Mesenchymal stem cell (in vitro differentiated cells and primary cell): ENCODE measurements at regions not wholly inside any gene's neighbourhood (a gene's known extent, or its start where the extent isn't known, plus 50 kb on each side); places are given as distances from the start of the nearest gene placed in this dataset.
A peak's percentile ranks its signal among the peaks of the same experiment; 100 is the strongest.
"Not testable (repeated sequence)": the region's sequence is repeated elsewhere in the genome, so short reads cannot be mapped to it uniquely, and the experiment has no call there.

Experiments used
- DNase-seq: peaks from one replicate; pipeline ENCODE4 v3.0.0-alpha.2; 2013
- H2AFZ ChIP-seq: one replicate; pipeline ENCODE4 v1.6.1; 2013; ENCODE audit warnings: low read depth, mild to moderate bottlenecking, control low read depth, inconsistent platforms, low read length, moderate library complexity
- H2AK5ac ChIP-seq: 2 replicates; pipeline ENCODE4 v1.6.1; 2013; ENCODE audit warnings: low read length, moderate library complexity, mild to moderate bottlenecking, inconsistent platforms; ENCODE audit not compliant: severe bottlenecking
- H2BK120ac ChIP-seq: one replicate; pipeline ENCODE4 v1.6.1; 2013; ENCODE audit warnings: low read depth, mild to moderate bottlenecking, inconsistent platforms, low read length, moderate library complexity
- H2BK12ac ChIP-seq, 2 experiments: one replicate each; pipeline ENCODE4 v1.6.1; 2013; ENCODE audit warnings: inconsistent platforms in 2 of 2, low read length in 2 of 2, mild to moderate bottlenecking in 2 of 2, moderate library complexity in 2 of 2, control low read depth in 1 of 2
- H2BK15ac ChIP-seq: one replicate; pipeline ENCODE4 v1.6.1; 2013; ENCODE audit warnings: mild to moderate bottlenecking, low read depth, inconsistent platforms; ENCODE audit not compliant: poor library complexity, severe bottlenecking
- H2BK5ac ChIP-seq: 2 replicates; pipeline ENCODE4 v1.6.1; 2013; ENCODE audit warnings: low read depth, mild to moderate bottlenecking, low read length, control low read depth, inconsistent platforms; ENCODE audit not compliant: poor library complexity, severe bottlenecking
- H3K14ac ChIP-seq, 2 experiments: one replicate each; pipeline ENCODE4 v1.6.1; 2013; ENCODE audit warnings: inconsistent platforms in 2 of 2, low read length in 2 of 2, control low read depth in 1 of 2, mild to moderate bottlenecking in 1 of 2, moderate library complexity in 1 of 2
- H3K18ac ChIP-seq, 2 experiments: one replicate each; pipeline ENCODE4 v1.6.1; 2013; ENCODE audit warnings: inconsistent platforms in 2 of 2, low read length in 2 of 2, control low read depth in 1 of 2, low read depth in 1 of 2, mild to moderate bottlenecking in 1 of 2
- H3K23ac ChIP-seq, 2 experiments: one replicate each; pipeline ENCODE4 v1.6.1; 2013; ENCODE audit warnings: inconsistent platforms in 2 of 2, low read length in 2 of 2, mild to moderate bottlenecking in 2 of 2, moderate library complexity in 2 of 2, control low read depth in 1 of 2
- H3K27ac ChIP-seq: 2 replicates; pipeline ENCODE4 v1.5.1; 2013; ENCODE audit warnings: mild to moderate bottlenecking, moderate library complexity, low read length, control low read depth, inconsistent platforms; ENCODE audit not compliant: poor library complexity, severe bottlenecking
- H3K27me3 ChIP-seq, 2 experiments: 2 replicates each; pipeline versions ENCODE4 v1.6.1 to v1.7.0; 2013; ENCODE audit warnings: low read length in 2 of 2, mild to moderate bottlenecking in 2 of 2, moderate library complexity in 2 of 2, control low read depth in 1 of 2, inconsistent platforms in 1 of 2; ENCODE audit not compliant: control insufficient read depth in 1 of 2, insufficient read depth in 1 of 2
- H3K36me3 ChIP-seq, 2 experiments: 2 replicates each; pipeline versions ENCODE4 v1.6.1 to v1.7.0; 2013; ENCODE audit warnings: low read length in 2 of 2, control low read depth in 1 of 2, inconsistent platforms in 1 of 2, low read depth in 1 of 2, mild to moderate bottlenecking in 1 of 2; ENCODE audit not compliant: insufficient read depth in 2 of 2, control insufficient read depth in 1 of 2
- H3K4ac ChIP-seq, 2 experiments: one replicate each; pipeline ENCODE4 v1.6.1; 2013; ENCODE audit warnings: inconsistent platforms in 2 of 2, low read length in 2 of 2, mild to moderate bottlenecking in 2 of 2, moderate library complexity in 2 of 2, control low read depth in 1 of 2, low read depth in 1 of 2
- H3K4me1 ChIP-seq: 2 replicates; pipeline ENCODE4 v1.6.1; 2013; ENCODE audit warnings: low read depth, low read length, control low read depth; ENCODE audit not compliant: control insufficient read depth, insufficient read depth
- H3K4me2 ChIP-seq: 2 replicates; pipeline ENCODE4 v1.6.1; 2013; ENCODE audit warnings: low read length, mild to moderate bottlenecking, inconsistent platforms; ENCODE audit not compliant: poor library complexity, severe bottlenecking
- H3K4me3 ChIP-seq, 2 experiments: 2 replicates each; pipeline versions ENCODE4 v1.5.1 to v1.7.0; 2013; ENCODE audit warnings: low read length in 2 of 2, mild to moderate bottlenecking in 2 of 2, control low read depth in 1 of 2, low read depth in 1 of 2; ENCODE audit not compliant: insufficient read depth in 1 of 2
- H3K79me1 ChIP-seq: replicated peaks from 2 replicates; pipeline ENCODE4 v1.6.1; 2013; ENCODE audit warnings: mild to moderate bottlenecking, control low read depth, low read length, inconsistent platforms; ENCODE audit not compliant: poor library complexity, severe bottlenecking
- H3K9ac ChIP-seq: 2 replicates; pipeline ENCODE4 v1.7.0; 2013; ENCODE audit warnings: mild to moderate bottlenecking, low read length, moderate library complexity
- H3K9me3 ChIP-seq: 2 replicates; pipeline ENCODE4 v1.7.0; 2013; ENCODE audit warnings: mild to moderate bottlenecking, low read length; ENCODE audit not compliant: control insufficient read depth
- H4K8ac ChIP-seq: one replicate; pipeline ENCODE4 v1.6.1; 2013; ENCODE audit warnings: inconsistent platforms, mild to moderate bottlenecking, low read length, moderate library complexity
- H4K91ac ChIP-seq: one replicate; pipeline ENCODE4 v1.6.1; 2013; ENCODE audit warnings: mild to moderate bottlenecking, low read length, inconsistent platforms
- WGBS: methylation state at CpG from one replicate; pipeline ENCODE4 v1.1.7; 2013; ENCODE audit warnings: mixed read lengths; 5-methylcytosine and 5-hydroxymethylcytosine counted together

- Histone ChIP-seq H3K9me3 (no peaks in the 10 kb centered on the region), H3K4me2 (no peak overlapping the region), H3K18ac (no peak overlapping the region), H3K79me1 (no peaks in the 10 kb centered on the region), H3K27me3 (peaks cover 0 to 13% of the 10 kb centered on the region in 2 experiments), H3K9ac (no peak overlapping the region), H3K27ac (no peak overlapping the region), H4K91ac (peak overlapping the region; percentile 53), H3K4me3 (no peak overlapping the region), H3K4ac (peak overlapping the region; percentile 46 to 60), H2AK5ac (no peak overlapping the region), H3K23ac (no peak overlapping the region), H2BK12ac (peak overlapping the region; percentile 79 to 89), H3K36me3 (no peaks in the 10 kb centered on the region), H2BK5ac (no peak overlapping the region), H4K8ac (peak overlapping the region; percentile 66), H2BK120ac (peak overlapping the region; percentile 4), H2AFZ (no peak overlapping the region), H3K4me1 (peaks cover 5% of the 10 kb centered on the region), H3K14ac (peak overlapping the region in 1 of 2 experiments; percentile 66), H2BK15ac (no peak overlapping the region)
- 50% methylated on average over 3 of the region's 3 CpGs for WGBS
- DNase-seq: peak; percentile 18
These were observed 182.8 kb downstream of the PSMG1 start for GRCh38 chr21:39000496-39000895.

GRCh38 chr21:38999161-38999560 is 184.1 kb downstream of the PSMG1 start:
- H3K9ac ChIP-seq: no peak overlapping the region
- H3K4me1 ChIP-seq: peaks cover under 1% of the 10 kb centered on the region
- H2BK5ac ChIP-seq: no peak overlapping the region
- no peak overlapping the region for H3K4me3 ChIP-seq
- no peaks in the 10 kb centered on the region for H3K36me3 ChIP-seq
- no peak overlapping the region for H3K27ac ChIP-seq
- no peaks in the 10 kb centered on the region for H3K79me1 ChIP-seq
- DNase-seq: peak; percentile 48
- H3K14ac ChIP-seq: no peak overlapping the region
- no peak overlapping the region for H4K91ac ChIP-seq
- H3K18ac ChIP-seq: no peak overlapping the region
- H3K4me2 ChIP-seq: no peak overlapping the region
- H2BK120ac ChIP-seq: no peak overlapping the region
- no peak overlapping the region for H2BK12ac ChIP-seq
- H3K4ac ChIP-seq: no peak overlapping the region
- no peak overlapping the region for H2AFZ ChIP-seq
- peaks cover 0 to 18% of the 10 kb centered on the region in 2 experiments for H3K27me3 ChIP-seq
- H4K8ac ChIP-seq: no peak overlapping the region
- H2AK5ac ChIP-seq: no peak overlapping the region
- no peak overlapping the region for H3K23ac ChIP-seq
- 84% methylated on average over 2 of the region's 3 CpGs for WGBS
- no peaks in the 10 kb centered on the region for H3K9me3 ChIP-seq
- H2BK15ac ChIP-seq: no peak overlapping the region

GRCh38 chr21:38998281-38998680 is 185.0 kb downstream of the PSMG1 start:
- not testable (repeated sequence) for H3K4me3 ChIP-seq, H3K18ac ChIP-seq, H2AK5ac ChIP-seq, H3K14ac ChIP-seq, H4K8ac ChIP-seq, H3K27ac ChIP-seq, H2AFZ ChIP-seq, H3K9ac ChIP-seq, DNase-seq, H2BK12ac ChIP-seq, H3K4ac ChIP-seq, H3K4me2 ChIP-seq, H3K79me1 ChIP-seq, H2BK15ac ChIP-seq, H3K23ac ChIP-seq, H2BK120ac ChIP-seq, H3K36me3 ChIP-seq, H3K9me3 ChIP-seq, H3K4me1 ChIP-seq, H2BK5ac ChIP-seq, H4K91ac ChIP-seq
- H3K27me3 ChIP-seq: peaks cover 0 to 18% of the 10 kb centered on the region in 2 experiments
- WGBS: 95% methylated on average over 5 of the region's 7 CpGs

- H2BK120ac ChIP-seq, H3K4me3 ChIP-seq, H2BK5ac ChIP-seq, H3K9me3 ChIP-seq, H3K4me2 ChIP-seq, H2BK15ac ChIP-seq, H3K14ac ChIP-seq, H3K4me1 ChIP-seq, H3K9ac ChIP-seq, H3K79me1 ChIP-seq, H3K36me3 ChIP-seq, H3K27ac ChIP-seq, H4K91ac ChIP-seq, H4K8ac ChIP-seq, H2AFZ ChIP-seq, H2AK5ac ChIP-seq, H3K4ac ChIP-seq, H3K18ac ChIP-seq, H2BK12ac ChIP-seq, H3K23ac ChIP-seq, DNase-seq: not testable (repeated sequence)
- no CpG with 5 or more reads among the region's 3 CpGs for WGBS
- H3K27me3 ChIP-seq: peaks cover 0 to 18% of the 10 kb centered on the region in 2 experiments
These were observed 185.4 kb downstream of the PSMG1 start for GRCh38 chr21:38997843-38998175.
